ENCODE measurements at regions not wholly inside any gene's neighbourhood (a gene's known extent, or its start where the extent isn't known, plus 50 kb on each side); places are given as distances from the start of the nearest gene placed in this dataset.

GRCh38 chr1:198879711-198880306 is 241.0 kb downstream of the PTPRC start:
- no peak for DNase-seq (ENCODE audit: low spot score)
- Histone ChIP-seq H3F3A (ENCODE audit: low read depth) (no peaks in the 10 kb centered on the region), H3K4me2 (no peak overlapping the region), H3K36me3 (no peaks in the 10 kb centered on the region), H3K9ac (no peak overlapping the region), H2AFZ (replicated peaks) (no peak overlapping the region), H3K79me2 (ENCODE audit: low read depth) (no peaks in the 10 kb centered on the region), H3K27me3 (no peaks in the 10 kb centered on the region), H3K4me3 (no peak overlapping the region), H3K27ac (no peak overlapping the region), H3K4me1 (no peaks in the 10 kb centered on the region), H4K20me1 (ENCODE audit: low read depth) (no peaks in the 10 kb centered on the region), H3K9me3 (ENCODE audit: low read depth) (no peaks in the 10 kb centered on the region)
- Mint-ChIP-seq H3K4me3 (no peak overlapping the region), H3K27me3 (ENCODE audit: insufficient read depth, low read depth) (no peaks in the 10 kb centered on the region), H3K36me3 (peaks cover 17% of the 10 kb centered on the region), H3K4me1 (peaks cover 6% of the 10 kb centered on the region), H3K27ac (no peak overlapping the region), H3K9me3 (no peaks in the 10 kb centered on the region)
- TF ChIP-seq EZH2phosphoT487 (IDR thresholded peaks at IDR 0.05) (no peak), CTCF (IDR thresholded peaks at IDR 0.05) (no peak), EZH2 (IDR thresholded peaks at IDR 0.05) (no peak)

DNA sequence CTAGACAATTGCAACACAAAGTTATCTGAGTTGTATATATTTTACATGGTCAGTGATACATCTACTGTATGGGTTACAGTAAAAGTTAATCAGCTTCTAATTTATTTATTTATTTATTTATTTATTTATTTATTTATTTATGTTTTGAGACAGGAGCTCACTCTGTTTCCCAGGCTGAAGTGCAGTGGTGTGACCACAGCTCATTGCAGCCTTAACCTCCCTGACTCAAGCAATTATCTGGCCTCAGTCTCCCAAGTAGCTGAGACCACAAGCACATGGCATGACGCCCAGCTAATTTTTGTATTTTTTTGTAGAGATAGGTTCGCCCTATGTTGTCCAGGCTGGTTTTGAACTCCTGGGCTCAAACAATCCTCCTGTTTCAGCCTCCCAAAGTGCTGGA is 241.6 kb downstream of the PTPRC start:
- H3K79me2 ChIP-seq (ENCODE audit: low read depth), result no peaks in the 10 kb centered on the region

GRCh38 chr1:198880818-198881597 is 242.2 kb downstream of the PTPRC start:
- Histone ChIP-seq H3K27me3 (no peaks in the 10 kb centered on the region), H3K4me1 (no peaks in the 10 kb centered on the region), H3K9ac (no peak overlapping the region), H3K9me3 (ENCODE audit: low read depth) (no peaks in the 10 kb centered on the region), H3K4me2 (no peak overlapping the region), H4K20me1 (ENCODE audit: low read depth) (no peaks in the 10 kb centered on the region), H3F3A (ENCODE audit: low read depth) (no peaks in the 10 kb centered on the region), H3K27ac (no peak overlapping the region), H3K79me2 (ENCODE audit: low read depth) (no peaks in the 10 kb centered on the region), H3K36me3 (no peaks in the 10 kb centered on the region), H2AFZ (replicated peaks) (no peak overlapping the region), H3K4me3 (no peak overlapping the region)
- TF ChIP-seq EZH2 (IDR thresholded peaks at IDR 0.05), result no peak
- no peak for TF ChIP-seq CTCF (IDR thresholded peaks at IDR 0.05)
- no peak for TF ChIP-seq EZH2phosphoT487 (IDR thresholded peaks at IDR 0.05)
- Mint-ChIP-seq H3K4me3 (no peak overlapping the region), H3K27me3 (ENCODE audit: insufficient read depth, low read depth) (no peaks in the 10 kb centered on the region), H3K27ac (no peak overlapping the region), H3K36me3 (peaks cover 14% of the 10 kb centered on the region), H3K4me1 (peaks cover 6% of the 10 kb centered on the region), H3K9me3 (no peaks in the 10 kb centered on the region)
- no peak for DNase-seq (ENCODE audit: low spot score)

More for the DNA sequence above, 241.6 kb downstream of the PTPRC start:
- no peak for TF ChIP-seq EZH2phosphoT487 (IDR thresholded peaks at IDR 0.05)
- no peak for TF ChIP-seq EZH2 (IDR thresholded peaks at IDR 0.05)
- TF ChIP-seq CTCF (IDR thresholded peaks at IDR 0.05), result no peak
- H3K4me2 ChIP-seq, result no peak overlapping the region
- peaks cover 6% of the 10 kb centered on the region for H3K4me1 Mint-ChIP-seq
- H3F3A ChIP-seq (ENCODE audit: low read depth), result no peaks in the 10 kb centered on the region
- H4K20me1 ChIP-seq (ENCODE audit: low read depth), result no peaks in the 10 kb centered on the region
- H3K36me3 Mint-ChIP-seq, result peaks cover 14% of the 10 kb centered on the region
- H3K27me3 Mint-ChIP-seq (ENCODE audit: insufficient read depth, low read depth), result no peaks in the 10 kb centered on the region
- H3K9me3 Mint-ChIP-seq, result no peaks in the 10 kb centered on the region
- no peak for DNase-seq (ENCODE audit: low spot score)
- no peak overlapping the region for H3K4me3 Mint-ChIP-seq
- no peak overlapping the region for H3K27ac ChIP-seq
- H3K9me3 ChIP-seq (ENCODE audit: low read depth), result no peaks in the 10 kb centered on the region
- H3K27me3 ChIP-seq, result no peaks in the 10 kb centered on the region
- no peak overlapping the region for H3K27ac Mint-ChIP-seq
- H3K36me3 ChIP-seq, result no peaks in the 10 kb centered on the region
- H3K9ac ChIP-seq, result no peak overlapping the region
- H3K4me3 ChIP-seq, result no peak overlapping the region
- no peak overlapping the region for H2AFZ ChIP-seq (replicated peaks)
- H3K4me1 ChIP-seq, result no peaks in the 10 kb centered on the region

Measured in neural progenitor cell (in vitro differentiated cells).